WTC11 (cell line): ENCODE measurements at regions not wholly inside any gene's neighbourhood (a gene's known extent, or its start where the extent isn't known, plus 50 kb on each side); places are given as distances from the start of the nearest gene placed in this dataset.

Experiments
- ELF4 ChIP-seq: sonication (generic); formaldehyde crosslinking; IDR thresholded peaks from 2 replicates; pipeline ENCODE4 v1.8.1; 2022; ENCODE audit warnings: low read depth, mild to moderate bottlenecking, moderate library complexity, missing genetic modification reagents
- JAZF1 ChIP-seq: fragments of 250-450 bp; sonication (Bioruptor Pico); IDR thresholded peaks from 2 replicates; pipeline ENCODE4 v1.9.0; 2021; ENCODE audit warnings: moderate library complexity, mild to moderate bottlenecking, inconsistent platforms

- TF ChIP-seq ELF4: no peak
- TF ChIP-seq JAZF1: no peak
Measured at GRCh38 chr11:69213316-69213715, 57.6 kb downstream of the SMIM38 start.
